NT2/D1 (cell line): ENCODE measurements at regions not wholly inside any gene's neighbourhood (a gene's known extent, or its start where the extent isn't known, plus 50 kb on each side); places are given as distances from the start of the nearest gene placed in this dataset.

Experiments
- DNase-seq: peaks from one replicate; pipeline ENCODE4 v3.0.0-alpha.2; 2011; ENCODE audit warnings: low read depth, low spot score
- H3K27me3 ChIP-seq: 2 replicates; pipeline ENCODE4 v1.6.0; 2011; ENCODE audit warnings: mild to moderate bottlenecking; ENCODE audit not compliant: insufficient read length, insufficient read depth
- H3K36me3 ChIP-seq: 2 replicates; pipeline ENCODE4 v1.6.1; 2011; ENCODE audit warnings: mild to moderate bottlenecking, low read length, mixed read lengths; ENCODE audit not compliant: insufficient read depth, insufficient read length
- H3K4me1 ChIP-seq: 2 replicates; pipeline ENCODE4 v1.5.1; 2011; ENCODE audit not compliant: insufficient read depth, insufficient read length
- H3K4me3 ChIP-seq: 2 replicates; pipeline ENCODE4 v1.5.1; 2011; ENCODE audit warnings: low read depth; ENCODE audit not compliant: insufficient read length
- H3K9ac ChIP-seq: 2 replicates; pipeline ENCODE4 v1.6.0; 2011; ENCODE audit warnings: low read depth; ENCODE audit not compliant: insufficient read length
- H3K9me3 ChIP-seq: 2 replicates; pipeline ENCODE4 v1.5.1; 2011; ENCODE audit warnings: mild to moderate bottlenecking, low read length; ENCODE audit not compliant: insufficient read depth
- SUZ12 ChIP-seq: IDR thresholded peaks from 2 replicates; pipeline ENCODE4 v1.6.1; 2011; ENCODE audit not compliant: insufficient read length, insufficient read depth; ENCODE audit errors: extremely low read depth
- YY1 ChIP-seq: IDR thresholded peaks from 2 replicates; pipeline ENCODE4 v1.6.1; 2011; ENCODE audit not compliant: insufficient read length, insufficient read depth
- ZNF274 ChIP-seq: IDR thresholded peaks from 2 replicates; pipeline ENCODE4 v1.6.1; 2011; ENCODE audit warnings: mild to moderate bottlenecking, low read depth, low read length

DNA sequence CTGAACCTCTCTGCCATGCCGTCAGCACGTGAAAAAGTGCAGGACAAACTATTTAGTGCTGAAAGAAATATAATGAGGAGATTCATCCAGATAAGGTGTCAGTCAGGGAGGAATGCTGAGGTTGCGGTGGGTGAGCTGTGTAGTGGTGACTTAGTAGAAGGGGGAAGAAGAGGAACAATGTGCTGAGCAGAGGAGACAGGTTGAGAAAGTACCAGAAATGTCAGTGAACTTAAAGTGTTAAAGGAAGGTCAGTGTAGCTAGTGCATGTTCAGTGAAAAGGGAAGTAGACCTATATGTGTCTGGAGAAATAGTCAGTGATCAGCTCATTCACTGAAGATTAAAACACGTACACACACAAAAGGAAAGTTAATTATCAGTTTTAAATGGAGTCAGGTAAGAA, 237.6 kb upstream of the CCDC179 start:
- Histone ChIP-seq H3K4me1 (no peaks in the 10 kb centered on the region), H3K4me3 (no peak overlapping the region), H3K36me3 (no peaks in the 10 kb centered on the region), H3K9me3 (no peaks in the 10 kb centered on the region), H3K9ac (no peak overlapping the region), H3K27me3 (no peaks in the 10 kb centered on the region)
- TF ChIP-seq SUZ12: no peak
- TF ChIP-seq ZNF274: no peak
- no peak for TF ChIP-seq YY1
- no peak for DNase-seq

DNA sequence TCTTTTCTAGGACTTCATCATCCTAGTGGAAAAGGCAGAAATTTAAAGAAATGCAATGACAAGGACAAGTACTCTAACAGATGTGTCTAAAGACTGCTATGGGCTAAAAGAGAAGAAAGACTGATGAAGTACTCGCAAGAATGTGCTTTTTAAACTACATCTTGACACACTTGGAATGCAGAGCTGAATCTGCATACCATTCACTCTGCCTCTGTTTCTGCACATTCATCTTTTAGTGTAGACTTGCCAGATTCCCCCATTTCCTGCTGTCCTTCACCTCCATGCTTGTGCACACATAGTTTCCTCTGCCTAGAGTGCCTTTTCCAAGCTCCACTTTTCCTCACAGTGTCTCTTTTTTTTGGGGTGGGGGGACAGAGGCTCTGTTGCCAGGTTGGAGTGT, 239.0 kb upstream of the CCDC179 start:
- no peaks in the 10 kb centered on the region for H3K27me3 ChIP-seq
- H3K36me3 ChIP-seq: no peaks in the 10 kb centered on the region
- H3K9me3 ChIP-seq: no peaks in the 10 kb centered on the region
- H3K4me3 ChIP-seq: no peak overlapping the region
- H3K4me1 ChIP-seq: no peaks in the 10 kb centered on the region
- TF ChIP-seq YY1: no peak
- no peak for TF ChIP-seq SUZ12
- no peak for TF ChIP-seq ZNF274
- H3K9ac ChIP-seq: no peak overlapping the region
- no peak for DNase-seq

DNA sequence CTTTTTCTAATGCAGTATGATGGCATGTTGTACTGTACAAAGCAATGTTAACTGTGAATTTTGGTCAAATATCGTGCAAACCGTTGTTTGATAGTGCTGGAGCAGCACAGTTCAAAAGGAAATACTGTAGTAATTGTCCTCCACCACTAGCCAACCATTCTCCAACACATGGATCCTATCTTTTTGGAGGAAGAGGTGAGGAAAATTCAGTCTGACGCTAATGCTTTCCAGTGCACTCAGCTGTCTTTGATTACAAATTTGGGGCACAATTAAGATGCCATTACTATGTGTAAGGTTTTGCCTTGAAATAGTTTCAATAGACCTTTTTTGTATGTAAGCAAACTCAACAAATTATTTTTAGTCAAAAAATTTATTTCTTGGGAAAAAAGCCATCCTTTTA, 240.5 kb upstream of the CCDC179 start:
- Histone ChIP-seq H3K9me3 (no peaks in the 10 kb centered on the region), H3K36me3 (no peaks in the 10 kb centered on the region), H3K4me3 (no peak overlapping the region), H3K4me1 (no peaks in the 10 kb centered on the region), H3K27me3 (no peaks in the 10 kb centered on the region), H3K9ac (no peak overlapping the region)
- no peak for TF ChIP-seq ZNF274
- TF ChIP-seq SUZ12: no peak
- TF ChIP-seq YY1: no peak
- no peak for DNase-seq

DNA sequence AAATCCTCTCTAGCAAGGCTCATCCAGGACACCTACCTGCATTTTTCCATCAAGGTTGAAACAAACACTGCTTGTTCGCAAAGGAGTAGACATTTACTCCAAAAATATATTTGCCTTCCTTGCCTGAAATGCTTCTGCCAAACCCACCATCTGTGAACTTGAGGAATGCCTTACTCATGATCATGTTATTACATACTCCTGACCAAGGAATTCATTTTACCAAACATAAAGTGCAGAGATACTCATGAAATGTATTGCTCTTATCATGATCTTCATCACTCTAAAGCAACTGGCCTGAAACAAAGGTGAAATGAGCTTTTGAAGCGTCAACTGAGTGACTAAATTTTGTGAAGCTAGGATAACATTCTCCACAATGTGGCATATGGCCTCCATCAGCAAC, 243.1 kb upstream of the CCDC179 start:
- no peak for TF ChIP-seq ZNF274
- Histone ChIP-seq H3K9me3 (no peaks in the 10 kb centered on the region), H3K4me3 (no peak overlapping the region)

GRCh38 chr11:23111527-23111926, 251.3 kb upstream of the CCDC179 start:
- TF ChIP-seq SUZ12 (no peak), ZNF274 (no peak), YY1 (no peak)
- no peak for DNase-seq
- no peaks in the 10 kb centered on the region for H3K36me3 ChIP-seq
- H3K27me3 ChIP-seq: no peaks in the 10 kb centered on the region
- H3K9ac ChIP-seq: no peak overlapping the region
- H3K9me3 ChIP-seq: 0 out of 2 replicates have a peak, but pooled peaks cover 6% of the 10 kb centered on the region
- H3K4me3 ChIP-seq: no peak overlapping the region
- H3K4me1 ChIP-seq: no peaks in the 10 kb centered on the region

More for the DNA sequence above, 243.1 kb upstream of the CCDC179 start:
- no peaks in the 10 kb centered on the region for H3K4me1 ChIP-seq
- DNase-seq: no peak
- no peaks in the 10 kb centered on the region for H3K36me3 ChIP-seq
- H3K9ac ChIP-seq: no peak overlapping the region
- H3K27me3 ChIP-seq: no peaks in the 10 kb centered on the region

DNA sequence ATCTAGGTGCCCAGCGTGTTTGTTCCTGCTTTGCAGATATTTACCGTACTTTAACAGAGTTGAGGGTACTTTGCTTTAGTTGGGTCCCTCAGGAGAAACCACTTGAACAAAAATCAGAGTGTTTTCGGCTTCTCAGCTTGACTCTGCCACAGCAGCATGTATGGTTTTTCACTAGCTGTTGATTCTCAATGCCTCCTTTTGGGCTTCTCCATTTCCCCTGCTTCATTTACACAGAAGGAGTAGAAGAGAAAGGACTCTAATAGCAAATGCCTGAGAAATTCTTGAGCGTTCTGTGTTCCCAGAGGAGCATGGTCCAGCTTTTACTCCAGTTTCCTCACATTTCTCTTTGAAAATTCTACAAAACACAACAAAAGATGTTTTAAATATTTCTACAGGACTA, 252.1 kb upstream of the CCDC179 start:
- H3K4me3 ChIP-seq: no peak overlapping the region
- H3K9ac ChIP-seq: no peak overlapping the region
- no peaks in the 10 kb centered on the region for H3K27me3 ChIP-seq
- DNase-seq: no peak
- H3K9me3 ChIP-seq: 0 out of 2 replicates have a peak, but pooled peaks cover 12% of the 10 kb centered on the region
- TF ChIP-seq SUZ12: no peak
- TF ChIP-seq ZNF274: no peak
- TF ChIP-seq YY1: no peak
- no peaks in the 10 kb centered on the region for H3K36me3 ChIP-seq
- H3K4me1 ChIP-seq: no peaks in the 10 kb centered on the region

- H3K9ac ChIP-seq: no peak overlapping the region
These were observed 253.0 kb upstream of the CCDC179 start for GRCh38 chr11:23112987-23113886.

More at GRCh38 chr11:23112987-23113886, 253.0 kb upstream of the CCDC179 start:
- H3K4me1 ChIP-seq: no peaks in the 10 kb centered on the region
- no peak overlapping the region for H3K4me3 ChIP-seq
- no peaks in the 10 kb centered on the region for H3K36me3 ChIP-seq
- peak; percentile 27 for DNase-seq
- H3K27me3 ChIP-seq: no peaks in the 10 kb centered on the region
- H3K9me3 ChIP-seq: 0 out of 2 replicates have a peak, but pooled peaks cover 12% of the 10 kb centered on the region
- TF ChIP-seq ZNF274: no peak
- no peak for TF ChIP-seq SUZ12
- no peak for TF ChIP-seq YY1
